ENCODE measurements at regions not wholly inside any gene's neighbourhood (a gene's known extent, or its start where the extent isn't known, plus 50 kb on each side); places are given as distances from the start of the nearest gene placed in this dataset.

DNA sequence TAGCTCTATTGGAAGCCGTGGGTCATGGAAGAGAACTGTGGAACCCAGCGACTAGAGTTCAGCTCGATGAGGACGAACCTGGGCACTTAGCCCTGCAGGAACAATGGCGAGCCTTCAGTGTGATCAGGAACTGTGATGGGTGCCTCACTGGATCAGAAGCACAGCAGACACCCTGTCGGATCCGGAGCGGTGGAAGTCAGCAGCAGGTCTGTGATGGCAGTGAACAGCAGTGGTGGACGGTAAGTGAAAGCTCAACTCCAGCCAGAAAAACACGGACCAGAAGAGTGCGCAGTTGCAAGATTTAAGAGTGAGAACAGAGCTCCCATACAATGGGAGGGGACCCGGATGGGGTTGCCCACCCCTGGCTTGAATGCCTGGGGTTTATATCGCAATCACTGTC is 282.2 kb downstream of the NSUN3 start:
- Histone ChIP-seq H3K4me3 (no peak overlapping the region), H4K20me1 (replicated peaks; ENCODE audit: insufficient read depth) (no peaks in the 10 kb centered on the region), H3K36me3 (ENCODE audit: insufficient read depth) (no peaks in the 10 kb centered on the region), H3K79me2 (replicated peaks; ENCODE audit: insufficient read depth) (no peaks in the 10 kb centered on the region), H3K27me3 (ENCODE audit: insufficient read depth) (no peaks in the 10 kb centered on the region), H2AFZ (no peak overlapping the region), H3K9me2 (ENCODE audit: insufficient read depth) (no peaks in the 10 kb centered on the region), H3K4me2 (no peak overlapping the region), H3F3A (replicated peaks; ENCODE audit: low read depth) (no peaks in the 10 kb centered on the region), H3K4me1 (ENCODE audit: insufficient read depth) (peaks cover 18% of the 10 kb centered on the region; the same call in 1 of the 2 replicates), H3K27ac (ENCODE audit: low read depth) (no peak overlapping the region)
- H3K36me3 Mint-ChIP-seq (ENCODE audit: low read depth): peaks cover 7% of the 10 kb centered on the region
- peaks cover 3% of the 10 kb centered on the region for H3K27me3 Mint-ChIP-seq (ENCODE audit: insufficient read depth, low read depth, poor library complexity)
- peaks cover 21% of the 10 kb centered on the region for H3K4me1 Mint-ChIP-seq
- no peak overlapping the region for H3K4me3 Mint-ChIP-seq
- H3K9me3 Mint-ChIP-seq: peaks cover 17% of the 10 kb centered on the region
- no peak overlapping the region; the same call in 1 of the 2 replicates for H3K27ac Mint-ChIP-seq
- ATAC-seq: no peak
- no peak for DNase-seq (ENCODE audit: low spot score)
- TF ChIP-seq ZNF114 (CRISPR knock-in tag; IDR thresholded peaks at IDR 0.05) (no peak), EZH2 (IDR thresholded peaks at IDR 0.05; ENCODE audit: low read depth, unreplicated experiment) (no peak)
- TF ChIP-seq, protein P1, sequence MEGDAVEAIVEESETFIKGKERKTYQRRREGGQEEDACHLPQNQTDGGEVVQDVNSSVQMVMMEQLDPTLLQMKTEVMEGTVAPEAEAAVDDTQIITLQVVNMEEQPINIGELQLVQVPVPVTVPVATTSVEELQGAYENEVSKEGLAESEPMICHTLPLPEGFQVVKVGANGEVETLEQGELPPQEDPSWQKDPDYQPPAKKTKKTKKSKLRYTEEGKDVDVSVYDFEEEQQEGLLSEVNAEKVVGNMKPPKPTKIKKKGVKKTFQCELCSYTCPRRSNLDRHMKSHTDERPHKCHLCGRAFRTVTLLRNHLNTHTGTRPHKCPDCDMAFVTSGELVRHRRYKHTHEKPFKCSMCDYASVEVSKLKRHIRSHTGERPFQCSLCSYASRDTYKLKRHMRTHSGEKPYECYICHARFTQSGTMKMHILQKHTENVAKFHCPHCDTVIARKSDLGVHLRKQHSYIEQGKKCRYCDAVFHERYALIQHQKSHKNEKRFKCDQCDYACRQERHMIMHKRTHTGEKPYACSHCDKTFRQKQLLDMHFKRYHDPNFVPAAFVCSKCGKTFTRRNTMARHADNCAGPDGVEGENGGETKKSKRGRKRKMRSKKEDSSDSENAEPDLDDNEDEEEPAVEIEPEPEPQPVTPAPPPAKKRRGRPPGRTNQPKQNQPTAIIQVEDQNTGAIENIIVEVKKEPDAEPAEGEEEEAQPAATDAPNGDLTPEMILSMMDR (conservative IDR thresholded peaks at IDR 0.05; ENCODE audit: low read depth in 2 of 2): no peak

DNA sequence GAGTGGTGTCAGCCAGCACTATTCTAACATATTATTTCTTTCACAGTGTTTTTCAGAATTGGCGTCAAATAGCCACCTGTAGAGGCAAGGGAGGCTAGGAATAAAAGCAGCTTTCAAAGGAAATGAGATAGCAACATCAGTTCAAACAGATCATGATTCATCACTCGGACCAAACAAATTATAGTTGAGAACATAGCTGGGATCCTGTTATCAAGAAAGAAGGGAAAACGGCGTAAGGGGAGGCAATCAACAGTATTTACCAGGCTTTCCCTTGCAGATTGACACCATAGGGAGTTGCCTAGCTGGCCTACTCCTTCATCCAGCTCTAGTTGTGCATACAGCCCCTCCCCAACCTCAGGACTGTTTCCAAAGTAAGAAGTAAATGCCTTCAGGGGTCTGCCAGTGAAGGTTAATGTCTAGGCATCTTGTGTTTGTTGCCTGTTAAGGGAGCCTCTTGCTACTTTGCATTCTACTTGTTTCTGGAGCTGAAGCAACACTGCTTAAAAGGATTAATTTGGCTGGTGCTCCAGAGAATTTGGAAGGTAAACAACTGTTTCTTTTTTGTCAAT is 286.5 kb downstream of the NSUN3 start:
- H3K27ac Mint-ChIP-seq: no peak overlapping the region
- Histone ChIP-seq H3K4me3 (no peak overlapping the region), H3K4me2 (no peak overlapping the region), H3K9me2 (ENCODE audit: insufficient read depth) (no peaks in the 10 kb centered on the region), H3K79me2 (replicated peaks; ENCODE audit: insufficient read depth) (no peaks in the 10 kb centered on the region), H3K36me3 (ENCODE audit: insufficient read depth) (no peaks in the 10 kb centered on the region), H3K27me3 (ENCODE audit: insufficient read depth) (no peaks in the 10 kb centered on the region), H2AFZ (peak overlapping the region; percentile 78), H3F3A (replicated peaks; ENCODE audit: low read depth) (no peaks in the 10 kb centered on the region), H3K4me1 (ENCODE audit: insufficient read depth) (peaks cover 18% of the 10 kb centered on the region; the same call in 1 of the 2 replicates), H3K27ac (ENCODE audit: low read depth) (no peak overlapping the region), H4K20me1 (replicated peaks; ENCODE audit: insufficient read depth) (no peaks in the 10 kb centered on the region)
- no peak for TF ChIP-seq JUNB (IDR thresholded peaks at IDR 0.05; ENCODE audit: unreplicated experiment)
- no peak for TF ChIP-seq EZH2phosphoT487 (IDR thresholded peaks at IDR 0.05; ENCODE audit: unreplicated experiment)
- TF ChIP-seq EZH2 (IDR thresholded peaks at IDR 0.05; ENCODE audit: low read depth, unreplicated experiment): no peak
- TF ChIP-seq, protein P2, sequence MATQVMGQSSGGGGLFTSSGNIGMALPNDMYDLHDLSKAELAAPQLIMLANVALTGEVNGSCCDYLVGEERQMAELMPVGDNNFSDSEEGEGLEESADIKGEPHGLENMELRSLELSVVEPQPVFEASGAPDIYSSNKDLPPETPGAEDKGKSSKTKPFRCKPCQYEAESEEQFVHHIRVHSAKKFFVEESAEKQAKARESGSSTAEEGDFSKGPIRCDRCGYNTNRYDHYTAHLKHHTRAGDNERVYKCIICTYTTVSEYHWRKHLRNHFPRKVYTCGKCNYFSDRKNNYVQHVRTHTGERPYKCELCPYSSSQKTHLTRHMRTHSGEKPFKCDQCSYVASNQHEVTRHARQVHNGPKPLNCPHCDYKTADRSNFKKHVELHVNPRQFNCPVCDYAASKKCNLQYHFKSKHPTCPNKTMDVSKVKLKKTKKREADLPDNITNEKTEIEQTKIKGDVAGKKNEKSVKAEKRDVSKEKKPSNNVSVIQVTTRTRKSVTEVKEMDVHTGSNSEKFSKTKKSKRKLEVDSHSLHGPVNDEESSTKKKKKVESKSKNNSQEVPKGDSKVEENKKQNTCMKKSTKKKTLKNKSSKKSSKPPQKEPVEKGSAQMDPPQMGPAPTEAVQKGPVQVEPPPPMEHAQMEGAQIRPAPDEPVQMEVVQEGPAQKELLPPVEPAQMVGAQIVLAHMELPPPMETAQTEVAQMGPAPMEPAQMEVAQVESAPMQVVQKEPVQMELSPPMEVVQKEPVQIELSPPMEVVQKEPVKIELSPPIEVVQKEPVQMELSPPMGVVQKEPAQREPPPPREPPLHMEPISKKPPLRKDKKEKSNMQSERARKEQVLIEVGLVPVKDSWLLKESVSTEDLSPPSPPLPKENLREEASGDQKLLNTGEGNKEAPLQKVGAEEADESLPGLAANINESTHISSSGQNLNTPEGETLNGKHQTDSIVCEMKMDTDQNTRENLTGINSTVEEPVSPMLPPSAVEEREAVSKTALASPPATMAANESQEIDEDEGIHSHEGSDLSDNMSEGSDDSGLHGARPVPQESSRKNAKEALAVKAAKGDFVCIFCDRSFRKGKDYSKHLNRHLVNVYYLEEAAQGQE (IDR thresholded peaks at IDR 0.05; ENCODE audit: unreplicated experiment): no peak
- TF ChIP-seq ZNF114 (CRISPR knock-in tag; IDR thresholded peaks at IDR 0.05): no peak
- TF ChIP-seq, protein P3, sequence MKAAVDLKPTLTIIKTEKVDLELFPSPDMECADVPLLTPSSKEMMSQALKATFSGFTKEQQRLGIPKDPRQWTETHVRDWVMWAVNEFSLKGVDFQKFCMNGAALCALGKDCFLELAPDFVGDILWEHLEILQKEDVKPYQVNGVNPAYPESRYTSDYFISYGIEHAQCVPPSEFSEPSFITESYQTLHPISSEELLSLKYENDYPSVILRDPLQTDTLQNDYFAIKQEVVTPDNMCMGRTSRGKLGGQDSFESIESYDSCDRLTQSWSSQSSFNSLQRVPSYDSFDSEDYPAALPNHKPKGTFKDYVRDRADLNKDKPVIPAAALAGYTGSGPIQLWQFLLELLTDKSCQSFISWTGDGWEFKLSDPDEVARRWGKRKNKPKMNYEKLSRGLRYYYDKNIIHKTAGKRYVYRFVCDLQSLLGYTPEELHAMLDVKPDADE (IDR thresholded peaks at IDR 0.05): no peak
- TF ChIP-seq NANOG (IDR thresholded peaks at IDR 0.05; ENCODE audit: borderline replicate concordance): no peak
- H3K36me3 Mint-ChIP-seq (ENCODE audit: low read depth): peaks cover 7% of the 10 kb centered on the region
- H3K9me3 Mint-ChIP-seq: peaks cover 13% of the 10 kb centered on the region
- H3K4me1 Mint-ChIP-seq: peaks cover 21% of the 10 kb centered on the region
- ATAC-seq (peak; percentile 47), DNase-seq (ENCODE audit: low spot score) (peak; percentile 11)
- no peak overlapping the region for H3K4me3 Mint-ChIP-seq
- H3K27me3 Mint-ChIP-seq (ENCODE audit: insufficient read depth, low read depth, poor library complexity): peaks cover 3% of the 10 kb centered on the region

Data from GM23338 (cell line).